H1 (cell line): ENCODE measurements at regions not wholly inside any gene's neighbourhood (a gene's known extent, or its start where the extent isn't known, plus 50 kb on each side); places are given as distances from the start of the nearest gene placed in this dataset.

Experiments
- ASH2L ChIP-seq: fragments of 200-600, 300-600 bp; sonication (generic); IDR thresholded peaks from one replicate; pipeline ENCODE4 v1.7.1; 2017; ENCODE audit warnings: low read length
- BRCA1 ChIP-seq: IDR thresholded peaks from 2 replicates; pipeline ENCODE4 v1.6.1; 2012; ENCODE audit warnings: low read depth, low read length, improper control_type of control experiment
- CBX5 ChIP-seq: fragments of 300-800, 300-1000 bp; sonication (generic); IDR thresholded peaks from 2 replicates; pipeline ENCODE4 v1.7.1; 2016; ENCODE audit warnings: antibody characterized with exemption, low read length, low read depth
- EP300 ChIP-seq, 2 experiments: IDR thresholded peaks; 1 replicate in 1 of 2; 2 replicates in 1 of 2; pipeline ENCODE4 v1.6.1; 2011 to 2012; ENCODE audit warnings: low read depth in 2 of 2, low read length in 2 of 2, mild to moderate bottlenecking in 2 of 2, borderline replicate concordance in 1 of 2, inconsistent platforms in 1 of 2, moderate library complexity in 1 of 2
- HDAC6 ChIP-seq: IDR thresholded peaks from one replicate; pipeline ENCODE4 v1.7.1; 2012; ENCODE audit warnings: low read depth, mild to moderate bottlenecking, inconsistent platforms, low read length, moderate library complexity
- KDM5A ChIP-seq: fragments of 200-600 bp; IDR thresholded peaks from 2 replicates; pipeline ENCODE4 v1.7.1; 2012; ENCODE audit warnings: mild to moderate bottlenecking, low read length, inconsistent platforms, mixed read lengths
- POU5F1 ChIP-seq: IDR thresholded peaks from 2 replicates; pipeline ENCODE4 v1.6.1; 2011; ENCODE audit warnings: low read depth, mild to moderate bottlenecking, low read length, moderate library complexity
- TF ChIP-seq, protein P1 (sequence below), 3 experiments: IDR thresholded peaks; 1 replicate in 2 of 3; 2 replicates in 1 of 3; pipeline versions ENCODE4 v1.5.1 to v1.6.1; 2011; ENCODE audit warnings: low read length in 3 of 3, mild to moderate bottlenecking in 3 of 3, inconsistent platforms in 2 of 3, low read depth in 1 of 3, moderate library complexity in 1 of 3; ENCODE audit not compliant: insufficient read depth in 1 of 3; ENCODE audit errors: control extremely low read depth in 1 of 3

DNA sequence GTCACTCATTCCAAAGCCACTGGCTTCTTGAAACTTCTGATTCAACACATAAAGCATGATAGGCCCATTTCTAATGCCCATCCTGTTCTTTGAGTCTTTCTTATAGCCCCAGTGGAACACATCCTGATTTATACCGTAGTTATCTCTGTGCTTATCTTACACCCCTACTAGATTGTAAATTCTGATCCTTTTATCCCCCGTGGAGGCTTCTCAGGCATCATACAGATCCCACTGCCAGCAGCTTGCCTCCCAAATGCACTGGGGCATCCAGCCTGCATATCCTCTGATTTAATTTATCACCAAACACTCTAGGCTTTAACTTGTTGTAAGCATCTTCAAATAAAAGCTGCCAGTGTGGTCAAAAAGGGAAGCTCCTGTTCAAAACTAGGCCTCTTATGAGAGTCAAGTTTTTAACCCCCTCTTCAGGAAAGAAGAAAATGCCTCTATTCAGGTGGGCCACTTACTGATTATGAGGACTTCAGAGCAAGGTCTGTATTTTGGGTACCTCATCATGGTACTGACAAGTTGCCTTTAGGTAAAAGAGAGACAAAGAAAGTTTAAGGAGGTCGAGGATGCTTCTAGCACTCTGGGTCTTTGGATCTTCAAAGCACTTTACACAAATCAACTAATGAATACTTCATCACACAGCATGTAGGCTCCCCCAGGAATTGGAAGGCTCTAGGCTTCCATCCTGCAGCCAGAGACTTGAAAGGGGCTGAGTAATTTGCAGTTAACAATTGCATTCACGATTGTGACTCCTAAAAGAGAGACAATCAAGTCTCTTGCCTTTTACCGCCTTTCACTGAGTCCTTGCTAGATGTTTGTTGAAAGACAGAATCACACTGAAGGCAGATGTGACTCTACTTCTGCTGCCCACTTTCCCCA, 95.8 kb upstream of the LDB2 start (continued):
- TF ChIP-seq EP300 (IDR thresholded peaks at IDR 0.05; ENCODE audit: borderline replicate concordance in 1 of 2, low read depth in 2 of 2, low read length in 2 of 2) (no peak), BRCA1 (no peak), POU5F1 (no peak), CBX5 (no peak), ASH2L (no peak), HDAC6 (no peak), KDM5A (no peak)
- TF ChIP-seq, protein P1, sequence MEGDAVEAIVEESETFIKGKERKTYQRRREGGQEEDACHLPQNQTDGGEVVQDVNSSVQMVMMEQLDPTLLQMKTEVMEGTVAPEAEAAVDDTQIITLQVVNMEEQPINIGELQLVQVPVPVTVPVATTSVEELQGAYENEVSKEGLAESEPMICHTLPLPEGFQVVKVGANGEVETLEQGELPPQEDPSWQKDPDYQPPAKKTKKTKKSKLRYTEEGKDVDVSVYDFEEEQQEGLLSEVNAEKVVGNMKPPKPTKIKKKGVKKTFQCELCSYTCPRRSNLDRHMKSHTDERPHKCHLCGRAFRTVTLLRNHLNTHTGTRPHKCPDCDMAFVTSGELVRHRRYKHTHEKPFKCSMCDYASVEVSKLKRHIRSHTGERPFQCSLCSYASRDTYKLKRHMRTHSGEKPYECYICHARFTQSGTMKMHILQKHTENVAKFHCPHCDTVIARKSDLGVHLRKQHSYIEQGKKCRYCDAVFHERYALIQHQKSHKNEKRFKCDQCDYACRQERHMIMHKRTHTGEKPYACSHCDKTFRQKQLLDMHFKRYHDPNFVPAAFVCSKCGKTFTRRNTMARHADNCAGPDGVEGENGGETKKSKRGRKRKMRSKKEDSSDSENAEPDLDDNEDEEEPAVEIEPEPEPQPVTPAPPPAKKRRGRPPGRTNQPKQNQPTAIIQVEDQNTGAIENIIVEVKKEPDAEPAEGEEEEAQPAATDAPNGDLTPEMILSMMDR (IDR thresholded peaks at IDR 0.05; ENCODE audit: control extremely low read depth in 1 of 3, insufficient read depth in 1 of 3, low read depth in 1 of 3, low read length in 3 of 3), result no peak
